ENCODE measurements at regions not wholly inside any gene's neighbourhood (a gene's known extent, or its start where the extent isn't known, plus 50 kb on each side); places are given as distances from the start of the nearest gene placed in this dataset.

DNA sequence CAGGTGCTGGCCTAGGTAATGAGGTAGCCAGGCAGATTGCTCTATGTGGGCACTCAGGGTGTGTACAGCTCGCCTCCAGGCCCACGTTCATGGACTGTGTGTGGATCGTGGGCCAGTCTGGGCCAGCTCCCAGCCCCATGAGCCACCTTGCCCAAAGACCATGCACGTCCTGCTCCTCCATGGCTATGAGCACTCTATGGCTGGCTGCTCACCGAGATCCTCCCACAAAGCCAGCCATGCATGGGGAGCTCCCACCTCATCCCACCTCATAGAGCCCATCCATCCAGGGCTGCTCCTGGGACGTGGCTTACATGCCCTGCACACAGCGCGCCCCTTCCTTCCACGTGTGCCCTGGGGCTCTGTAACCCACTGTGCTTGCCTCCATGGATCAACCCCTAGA lies 262.5 kb upstream of the IRX1 start:
- TF ChIP-seq POLR2A (IDR thresholded peaks at IDR 0.05) (no peak), CTCF (IDR thresholded peaks at IDR 0.05) (no peak)

All from body of pancreas (tissue), 4 donors.